GM23248 (cell line): ENCODE measurements at regions not wholly inside any gene's neighbourhood (a gene's known extent, or its start where the extent isn't known, plus 50 kb on each side); places are given as distances from the start of the nearest gene placed in this dataset.

Experiments used
- DNase-seq: peaks from one replicate; pipeline ENCODE4 v3.0.0-alpha.2; 2015
- H2AFZ ChIP-seq: fragments of 200-600 bp; sonication (generic); 2 replicates; pipeline ENCODE4 v1.6.1; 2016; ENCODE audit warnings: antibody characterized with exemption
- H3F3A ChIP-seq: fragments of 200-600 bp; sonication (generic); 2 replicates; pipeline ENCODE4 v1.6.1; 2016; ENCODE audit warnings: mild to moderate bottlenecking, antibody characterized with exemption, mixed run types; ENCODE audit not compliant: insufficient read depth
- H3K27ac ChIP-seq: fragments of 200-600 bp; sonication (generic); 2 replicates; pipeline ENCODE4 v1.5.1; 2016; ENCODE audit warnings: mild to moderate bottlenecking
- H3K27me3 ChIP-seq: fragments of 200-600 bp; sonication (generic); replicated peaks from 2 replicates; pipeline ENCODE4 v1.6.1; 2016; ENCODE audit warnings: mild to moderate bottlenecking; ENCODE audit not compliant: insufficient read depth
- H3K36me3 ChIP-seq: fragments of 200-600 bp; sonication (generic); 2 replicates; pipeline ENCODE4 v1.6.1; 2016; ENCODE audit warnings: low read depth, mild to moderate bottlenecking
- H3K4me1 ChIP-seq: fragments of 200-600 bp; sonication (generic); 2 replicates; pipeline ENCODE4 v1.6.1; 2016; ENCODE audit warnings: mild to moderate bottlenecking; ENCODE audit not compliant: insufficient read depth
- H3K4me2 ChIP-seq: fragments of 200-600 bp; sonication (generic); one replicate; pipeline ENCODE4 v1.6.1; 2016; ENCODE audit warnings: mild to moderate bottlenecking; ENCODE audit not compliant: unreplicated experiment
- H3K4me3 ChIP-seq: fragments of 200-600 bp; sonication (generic); 2 replicates; pipeline ENCODE4 v1.5.1; 2016; ENCODE audit warnings: mild to moderate bottlenecking
- H3K79me2 ChIP-seq: fragments of 200-600 bp; sonication (generic); 2 replicates; pipeline ENCODE4 v1.6.1; 2016; ENCODE audit warnings: mild to moderate bottlenecking; ENCODE audit not compliant: insufficient read depth
- H3K9ac ChIP-seq: fragments of 200-600 bp; sonication (generic); 2 replicates; pipeline ENCODE4 v1.6.1; 2016; ENCODE audit warnings: mild to moderate bottlenecking
- H3K9me2 ChIP-seq: fragments of 200-600 bp; sonication (generic); 2 replicates; pipeline ENCODE4 v1.6.1; 2016; ENCODE audit warnings: mixed run types, mild to moderate bottlenecking, moderate library complexity; ENCODE audit not compliant: insufficient read depth
- H3K9me3 ChIP-seq: fragments of 200-600 bp; sonication (generic); one replicate; pipeline ENCODE4 v1.6.1; 2017; ENCODE audit warnings: low read depth
- H4K20me1 ChIP-seq: fragments of 200-600 bp; sonication (generic); 2 replicates; pipeline ENCODE4 v1.6.0; 2016; ENCODE audit not compliant: insufficient read depth
- EZH2 ChIP-seq: fragments of 200-600 bp; sonication (generic); IDR thresholded peaks from 2 replicates; pipeline ENCODE4 v1.6.1; 2018; ENCODE audit warnings: antibody characterized with exemption, mild to moderate bottlenecking; ENCODE audit not compliant: insufficient read depth, poor library complexity, severe bottlenecking
- EZH2phosphoT487 ChIP-seq: fragments of 200-600 bp; sonication (generic); IDR thresholded peaks from 2 replicates; pipeline ENCODE4 v1.6.1; 2018; ENCODE audit warnings: antibody characterized with exemption, moderate library complexity, mild to moderate bottlenecking, low read depth; ENCODE audit not compliant: insufficient read depth
- WGBS, 2 experiments: methylation state at CpG; one replicate each; pipeline ENCODE4 v1.1.6; 2015 to 2017; ENCODE audit warnings: low lambda C conversion rate in 2 of 2, low coverage in 1 of 2; ENCODE audit errors: missing lambda C conversion rate in 2 of 2; 5-methylcytosine and 5-hydroxymethylcytosine counted together
- in situ Hi-C: fragments of 300-500 bp; cut with MboI; formaldehyde crosslinking; loops from 2 replicates; pipeline ENCODE4 v1.15.0; 2020

- no peaks in the 10 kb centered on the region for H3K79me2 ChIP-seq
- H3K4me2 ChIP-seq, result no peak overlapping the region
- H3K27ac ChIP-seq, result no peak overlapping the region
- no peak overlapping the region for H3K4me3 ChIP-seq
- WGBS, 2 experiments, result 25 to 50% methylated on average over 1 to 2 of the region's 2 CpGs
- TF ChIP-seq EZH2 (no peak), EZH2phosphoT487 (no peak)
- no peak overlapping the region for H3K9ac ChIP-seq
- no peaks in the 10 kb centered on the region for H3K27me3 ChIP-seq
- no peaks in the 10 kb centered on the region for H3K9me3 ChIP-seq
- DNase-seq, result no peak
- in situ Hi-C loops, result no loop called here
- no peaks in the 10 kb centered on the region for H3K4me1 ChIP-seq
- H3K36me3 ChIP-seq, result no peaks in the 10 kb centered on the region
- no peaks in the 10 kb centered on the region for H3F3A ChIP-seq
- no peaks in the 10 kb centered on the region for H4K20me1 ChIP-seq
- H2AFZ ChIP-seq, result no peak overlapping the region
- no peaks in the 10 kb centered on the region for H3K9me2 ChIP-seq
These were observed 343.5 kb downstream of the IDS start for GRCh38 chrX:149161435-149162088.

GRCh38 chrX:149157976-149158375 lies 347.1 kb downstream of the IDS start:
- Histone ChIP-seq H3F3A (no peaks in the 10 kb centered on the region; the same call in 1 of the 2 replicates), H3K79me2 (no peaks in the 10 kb centered on the region), H3K27ac (no peak overlapping the region), H3K9ac (no peak overlapping the region), H3K36me3 (no peaks in the 10 kb centered on the region), H4K20me1 (no peaks in the 10 kb centered on the region), H3K4me3 (no peak overlapping the region), H3K9me3 (no peaks in the 10 kb centered on the region), H2AFZ (no peak overlapping the region), H3K4me1 (peaks cover 4% of the 10 kb centered on the region), H3K9me2 (no peaks in the 10 kb centered on the region), H3K4me2 (no peak overlapping the region), H3K27me3 (no peaks in the 10 kb centered on the region)
- in situ Hi-C loops, result no loop called here
- DNase-seq, result no peak
- 0 to 22% methylated on average over 1 of the region's 1 CpG for WGBS, 2 experiments
- TF ChIP-seq EZH2phosphoT487 (no peak), EZH2 (no peak)

GRCh38 chrX:149152941-149153340 lies 352.2 kb downstream of the IDS start:
- no peaks in the 10 kb centered on the region for H3K79me2 ChIP-seq
- no peak overlapping the region for H3K4me2 ChIP-seq
- no peaks in the 10 kb centered on the region for H3K9me2 ChIP-seq
- TF ChIP-seq EZH2phosphoT487, result no peak
- TF ChIP-seq EZH2, result no peak
- no peak overlapping the region for H2AFZ ChIP-seq
- H4K20me1 ChIP-seq, result no peaks in the 10 kb centered on the region
- peak; percentile 30 for DNase-seq
- in situ Hi-C loops, result no loop called here
- peaks cover 15% of the 10 kb centered on the region for H3K4me1 ChIP-seq
- H3F3A ChIP-seq, result no peaks in the 10 kb centered on the region; the same call in 1 of the 2 replicates
- H3K27me3 ChIP-seq, result no peaks in the 10 kb centered on the region
- H3K27ac ChIP-seq, result peak overlapping the region; percentile 60
- H3K9ac ChIP-seq, result no peak overlapping the region
- H3K4me3 ChIP-seq, result no peak overlapping the region
- no peaks in the 10 kb centered on the region for H3K9me3 ChIP-seq
- H3K36me3 ChIP-seq, result no peaks in the 10 kb centered on the region
- WGBS, 2 experiments, result 18 to 26% methylated on average over 3 of the region's 3 CpGs

GRCh38 chrX:149151805-149152757 lies 353.0 kb downstream of the IDS start:
- WGBS, 2 experiments, result 67 to 100% methylated on average over 1 to 3 of the region's 3 CpGs
- Histone ChIP-seq H3K79me2 (no peaks in the 10 kb centered on the region), H3K9ac (0 out of 2 replicates have a peak overlapping the region, but pooled peaks have one; percentile 14), H3K4me3 (no peak overlapping the region), H3K27ac (peak overlapping the region; percentile 60), H2AFZ (no peak overlapping the region), H3F3A (no peaks in the 10 kb centered on the region; the same call in 1 of the 2 replicates), H3K9me3 (no peaks in the 10 kb centered on the region), H3K9me2 (no peaks in the 10 kb centered on the region), H3K36me3 (no peaks in the 10 kb centered on the region), H3K27me3 (no peaks in the 10 kb centered on the region), H4K20me1 (no peaks in the 10 kb centered on the region), H3K4me2 (peak overlapping the region; percentile 7), H3K4me1 (peaks cover 15% of the 10 kb centered on the region)
- in situ Hi-C loops, result no loop called here
- DNase-seq, result peak; percentile 83
- TF ChIP-seq EZH2, result no peak
- no peak for TF ChIP-seq EZH2phosphoT487
